H1 (cell line): ENCODE measurements at regions not wholly inside any gene's neighbourhood (a gene's known extent, or its start where the extent isn't known, plus 50 kb on each side); places are given as distances from the start of the nearest gene placed in this dataset.

ENCODE experiments used
- BCL11A ChIP-seq, 2 experiments: IDR thresholded peaks; one replicate each; pipeline ENCODE4 v1.6.1; 2011; ENCODE audit warnings: low read depth in 2 of 2, low read length in 2 of 2, mild to moderate bottlenecking in 2 of 2
- CREB1 ChIP-seq: IDR thresholded peaks from 2 replicates; pipeline ENCODE4 v1.6.1; 2012; ENCODE audit warnings: inconsistent platforms
- EP300 ChIP-seq, 2 experiments: IDR thresholded peaks; 1 replicate in 1 of 2; 2 replicates in 1 of 2; pipeline ENCODE4 v1.6.1; 2011 to 2012; ENCODE audit warnings: low read depth in 2 of 2, low read length in 2 of 2, mild to moderate bottlenecking in 2 of 2, borderline replicate concordance in 1 of 2, inconsistent platforms in 1 of 2, moderate library complexity in 1 of 2
- JUN ChIP-seq: IDR thresholded peaks from 2 replicates; pipeline ENCODE4 v1.6.1; 2011; ENCODE audit warnings: low read depth, mild to moderate bottlenecking, improper control_type of control experiment, low read length
- NANOG ChIP-seq: IDR thresholded peaks from 2 replicates; pipeline ENCODE4 v1.6.1; 2011; ENCODE audit warnings: low read length, low read depth, mild to moderate bottlenecking, inconsistent platforms; ENCODE audit not compliant: insufficient read depth, poor library complexity, severe bottlenecking
- TEAD4 ChIP-seq: IDR thresholded peaks from 2 replicates; pipeline ENCODE4 v1.6.1; 2012; ENCODE audit warnings: low read depth, low read length, inconsistent platforms, mixed read lengths

GRCh38 chr14:71642715-71643114 lies 289.5 kb upstream of the RGS6 start (continued):
- TF ChIP-seq TEAD4 (no peak), EP300 (IDR thresholded peaks at IDR 0.05; ENCODE audit: borderline replicate concordance in 1 of 2, low read depth in 2 of 2, low read length in 2 of 2) (no peak), JUN (no peak), BCL11A (IDR thresholded peaks at IDR 0.05; ENCODE audit: low read depth in 2 of 2, low read length in 2 of 2) (no peak), NANOG (no peak), CREB1 (no peak)
